ENCODE measurements at regions not wholly inside any gene's neighbourhood (a gene's known extent, or its start where the extent isn't known, plus 50 kb on each side); places are given as distances from the start of the nearest gene placed in this dataset.
"Not testable (repeated sequence)": the region's sequence is repeated elsewhere in the genome, so short reads cannot be mapped to it uniquely, and the experiment has no call there.

DNA sequence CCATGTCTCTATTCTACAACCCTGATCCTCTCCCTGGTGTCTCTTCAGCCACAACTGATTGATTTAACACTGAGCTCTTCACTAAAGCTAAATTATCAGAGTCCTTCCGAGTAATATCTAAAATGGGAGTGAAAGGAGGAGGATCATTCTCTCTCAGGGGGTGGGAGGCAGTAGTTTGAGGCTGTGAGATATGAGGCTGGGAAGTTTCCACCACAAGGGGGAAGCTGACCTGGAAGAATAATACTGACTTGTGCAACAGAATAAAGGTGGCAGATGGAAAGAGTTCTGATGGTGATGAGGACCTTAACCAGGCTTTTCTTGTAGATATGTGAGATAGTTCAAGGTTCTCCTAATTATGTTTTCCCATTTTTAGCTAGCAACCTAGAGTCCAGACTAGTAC is 241.6 kb upstream of the VKORC1L1 start:
- not testable (repeated sequence) for DNase-seq

DNA sequence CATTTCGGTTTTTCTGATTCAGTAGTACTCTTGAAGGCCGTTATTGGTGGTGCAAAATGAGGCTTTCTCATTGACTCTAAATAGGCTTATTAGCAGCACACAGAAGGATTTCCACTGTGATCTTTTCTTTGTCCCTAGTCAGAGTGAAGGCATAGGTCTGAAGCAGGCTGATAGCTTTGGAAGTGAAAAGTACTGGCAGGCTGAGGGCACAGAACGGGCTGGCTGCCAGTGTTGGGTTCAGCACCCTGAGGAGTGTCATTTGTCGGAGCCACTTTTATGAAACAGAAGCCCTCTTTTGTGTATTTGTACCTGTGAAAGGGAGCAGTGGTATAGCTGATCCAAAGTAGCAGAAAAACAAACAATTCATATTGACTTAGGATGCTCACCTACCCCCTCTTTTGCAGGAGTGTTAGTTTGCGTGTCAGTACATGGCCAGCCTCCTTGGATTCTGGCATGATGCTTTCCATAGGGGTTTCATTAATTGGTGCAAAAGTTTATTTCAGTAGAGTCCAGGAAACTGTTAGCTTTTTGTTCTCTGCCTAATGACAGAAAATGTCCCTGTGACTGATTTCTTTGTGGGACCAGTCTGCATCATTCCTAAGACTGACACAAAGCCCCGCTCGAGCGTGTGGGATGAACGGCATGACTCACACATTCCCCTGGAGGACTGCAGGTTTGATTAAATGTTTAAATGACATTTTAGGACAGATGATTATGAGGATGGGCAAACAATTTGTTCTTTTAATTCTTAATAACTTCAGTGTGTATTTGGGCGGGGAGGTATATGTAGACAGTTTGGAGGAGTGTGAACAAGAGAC is 239.1 kb upstream of the VKORC1L1 start:
- DNase-seq = not testable (repeated sequence)

DNA sequence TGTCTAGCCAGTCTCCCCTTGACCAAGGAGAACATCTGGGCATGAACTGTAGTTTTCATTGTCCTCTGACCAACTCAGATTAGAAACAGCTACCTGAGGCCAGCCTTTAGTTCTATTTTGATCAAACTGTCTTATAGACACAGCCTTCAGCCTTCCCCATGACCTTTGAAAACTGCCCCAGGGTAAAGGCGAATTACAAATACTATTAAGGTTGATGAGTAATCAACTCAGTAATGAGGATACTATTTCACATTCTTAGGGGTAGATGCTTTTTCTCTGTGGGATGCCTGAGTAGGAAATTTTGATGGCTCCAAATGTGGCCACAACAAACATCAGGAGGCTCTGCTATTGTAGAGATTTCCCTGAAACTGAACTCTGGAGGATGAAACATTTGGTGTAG is 234.0 kb upstream of the VKORC1L1 start:
- not testable (repeated sequence) for DNase-seq

DNA sequence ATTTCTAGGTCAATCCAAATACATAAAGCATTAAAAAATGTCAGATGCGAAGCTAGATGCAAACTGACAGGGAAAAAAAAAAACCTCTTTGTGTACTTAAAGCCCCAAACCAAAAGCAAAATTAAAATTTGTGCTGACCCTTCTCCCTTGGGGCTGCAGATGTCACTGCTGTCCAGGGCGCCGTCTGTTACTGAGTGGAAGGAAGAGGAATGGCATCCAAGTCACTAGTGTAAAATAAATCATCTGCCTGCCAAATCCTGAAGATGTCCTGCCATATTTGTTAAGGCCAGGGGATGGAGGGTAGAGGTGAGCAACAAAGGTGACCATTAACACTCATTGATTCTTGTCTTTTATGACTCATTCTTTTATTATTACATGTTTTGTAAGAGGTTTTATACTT is 233.2 kb upstream of the VKORC1L1 start:
- DNase-seq = not testable (repeated sequence)

DNA sequence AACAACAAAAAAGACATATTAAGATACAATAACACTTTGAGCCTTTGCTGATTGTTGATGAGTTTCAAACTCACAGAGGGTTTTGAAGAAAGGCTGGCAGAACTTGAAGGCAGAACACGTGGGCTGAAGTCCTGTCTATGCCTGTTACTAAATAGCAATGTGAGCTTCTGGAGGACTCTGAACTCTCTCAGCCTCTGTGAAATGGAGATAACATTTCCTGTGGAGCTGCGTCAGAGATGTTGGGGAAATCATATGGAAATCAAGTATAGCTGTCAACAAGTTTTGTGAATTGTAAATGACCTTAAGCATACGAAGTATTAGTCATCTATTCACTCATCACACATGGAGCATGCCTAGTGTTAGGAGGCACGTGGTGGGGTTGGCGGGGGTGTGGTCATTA is 229.4 kb upstream of the VKORC1L1 start:
- DNase-seq = not testable (repeated sequence)

DNA sequence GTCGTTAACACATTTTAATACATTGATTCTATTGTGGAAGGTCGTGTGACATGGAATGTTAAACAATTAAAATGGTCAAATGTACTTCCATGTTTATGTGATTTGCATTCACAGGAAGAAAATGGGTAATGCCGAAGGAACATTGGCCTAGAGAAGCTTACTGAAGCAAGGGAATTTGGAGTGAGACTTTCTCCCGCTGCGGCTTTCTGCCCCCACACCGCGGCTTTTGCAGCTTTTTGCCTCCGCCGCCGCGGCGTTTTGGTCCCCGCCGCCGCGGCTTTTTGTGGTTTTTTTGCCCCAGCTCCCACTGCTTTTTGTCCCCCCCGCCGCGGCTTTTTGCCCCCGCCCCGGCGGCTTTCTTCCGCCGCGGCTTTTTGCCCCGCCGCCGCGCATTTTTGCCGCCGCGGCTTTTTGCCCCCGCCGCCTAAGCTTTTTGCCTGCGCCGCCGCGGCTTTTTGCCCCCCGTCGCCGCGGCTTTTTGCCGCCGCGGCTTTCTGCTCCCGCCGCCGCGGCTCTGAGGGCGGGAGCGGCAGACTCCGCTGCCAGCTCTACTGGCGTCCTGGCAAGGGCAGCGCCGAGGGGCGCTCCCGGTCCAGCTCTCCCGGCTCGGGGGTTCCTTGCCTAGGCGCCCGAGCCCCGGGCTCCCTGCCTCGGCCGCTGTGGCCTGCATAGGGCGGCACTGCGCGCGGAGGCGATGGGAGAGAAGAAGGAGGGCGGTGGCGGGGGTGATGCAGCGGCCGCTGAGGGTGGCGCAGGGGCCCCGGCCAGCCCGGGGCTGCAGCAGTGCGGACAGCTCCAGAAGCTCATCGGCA is 225.5 kb upstream of the VKORC1L1 start:
- not testable (repeated sequence) for DNase-seq

DNA sequence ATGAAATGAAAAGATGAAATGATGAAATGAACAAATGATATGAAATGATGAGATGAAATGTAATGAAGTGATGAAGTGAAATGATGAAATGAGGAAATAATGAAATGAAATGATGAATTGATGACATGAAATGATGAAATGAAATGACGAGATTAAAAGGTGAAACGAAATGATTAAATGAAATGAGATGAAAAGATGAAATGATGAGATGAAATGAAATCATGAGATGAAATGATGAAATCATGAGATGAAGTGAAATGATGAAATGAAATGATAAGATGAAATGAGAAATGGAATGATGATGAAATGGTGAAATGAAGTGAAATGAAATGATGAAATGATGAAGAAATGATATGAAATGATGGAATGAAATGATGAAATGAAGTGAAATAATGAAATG is 221.7 kb upstream of the VKORC1L1 start:
- not testable (repeated sequence) for DNase-seq

DNA sequence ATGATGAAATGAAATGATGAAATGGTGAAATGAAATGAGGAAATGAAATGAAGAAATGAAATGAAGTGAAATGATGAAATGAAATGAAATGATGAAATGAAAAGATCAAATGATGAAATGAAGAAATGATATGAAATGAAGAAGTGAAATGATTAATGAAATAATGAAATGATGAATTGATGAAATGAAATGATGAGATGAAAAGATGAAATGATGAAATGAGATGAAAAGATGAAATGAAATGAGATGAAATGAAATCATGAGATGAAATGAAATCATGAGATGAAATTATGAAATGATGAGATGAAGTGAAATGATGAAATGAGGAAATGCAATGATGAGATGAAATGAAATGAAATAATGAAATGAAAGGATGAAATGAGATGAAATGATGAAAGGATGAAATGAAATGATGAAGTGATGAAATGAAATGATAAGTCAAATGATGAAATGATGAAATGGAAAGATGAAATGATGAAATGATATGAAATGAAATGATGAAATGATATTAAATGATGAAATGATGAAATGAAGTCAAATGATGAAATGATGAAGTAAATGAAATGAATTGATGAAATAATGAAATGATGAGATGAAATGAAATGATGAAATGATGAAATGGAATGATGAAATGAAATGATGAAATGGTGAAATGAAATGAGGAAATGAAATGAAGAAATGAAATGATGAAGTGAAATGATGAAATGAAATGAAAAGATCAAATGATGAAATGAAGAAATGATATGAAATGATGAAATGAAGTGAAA is 220.9 kb upstream of the VKORC1L1 start:
- not testable (repeated sequence) for DNase-seq

DNA sequence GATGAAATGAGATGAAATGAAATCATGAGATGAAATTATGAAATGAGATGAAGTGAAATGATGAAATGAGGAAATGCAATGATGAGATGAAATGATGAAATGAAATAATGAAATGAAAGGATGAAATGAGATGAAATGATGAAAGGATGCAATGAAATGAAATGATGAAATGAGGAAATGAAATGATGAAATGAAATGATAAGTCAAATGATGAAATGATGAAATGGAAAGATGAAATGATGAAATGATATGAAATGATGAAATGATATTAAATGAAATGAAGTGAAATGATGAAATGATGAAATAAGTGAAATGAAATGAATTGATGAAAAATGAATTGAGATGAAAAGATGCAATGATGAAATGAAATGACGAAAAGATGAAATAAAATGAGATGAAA is 220.2 kb upstream of the VKORC1L1 start:
- DNase-seq = not testable (repeated sequence)

DNA sequence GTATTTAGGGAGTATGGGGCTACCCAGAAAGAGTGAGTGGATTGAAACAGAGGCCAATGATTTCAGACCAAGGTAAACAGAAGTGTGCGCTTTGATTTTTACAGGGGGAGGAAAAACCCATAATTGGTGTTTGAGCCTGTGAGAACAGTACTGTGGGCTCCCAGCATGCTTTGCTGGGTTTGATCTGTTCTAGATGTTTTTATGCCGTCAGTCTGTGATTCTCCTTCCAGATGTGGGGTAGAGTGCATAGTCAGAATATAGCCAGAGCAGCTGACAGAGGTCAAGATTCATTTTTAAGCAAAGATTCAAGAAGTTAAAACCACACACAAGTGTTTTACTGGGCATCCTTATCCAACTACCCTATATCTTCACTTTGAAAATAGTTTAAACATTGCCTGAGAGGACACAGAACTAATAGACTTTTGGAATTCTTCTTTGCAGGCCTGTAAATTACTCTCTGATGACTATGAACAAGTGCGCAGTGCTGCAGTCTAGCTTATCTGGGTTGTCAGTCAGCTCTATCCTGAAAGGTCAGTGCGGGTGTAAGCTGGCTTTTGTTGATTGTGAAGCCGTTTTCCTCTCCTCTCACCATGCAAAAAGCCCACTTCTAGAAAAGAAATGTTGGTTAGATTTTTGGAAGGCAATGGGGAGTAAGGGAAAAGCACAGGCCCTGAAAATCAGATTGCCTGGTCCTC is 216.2 kb upstream of the VKORC1L1 start:
- not testable (repeated sequence) for DNase-seq

DNA sequence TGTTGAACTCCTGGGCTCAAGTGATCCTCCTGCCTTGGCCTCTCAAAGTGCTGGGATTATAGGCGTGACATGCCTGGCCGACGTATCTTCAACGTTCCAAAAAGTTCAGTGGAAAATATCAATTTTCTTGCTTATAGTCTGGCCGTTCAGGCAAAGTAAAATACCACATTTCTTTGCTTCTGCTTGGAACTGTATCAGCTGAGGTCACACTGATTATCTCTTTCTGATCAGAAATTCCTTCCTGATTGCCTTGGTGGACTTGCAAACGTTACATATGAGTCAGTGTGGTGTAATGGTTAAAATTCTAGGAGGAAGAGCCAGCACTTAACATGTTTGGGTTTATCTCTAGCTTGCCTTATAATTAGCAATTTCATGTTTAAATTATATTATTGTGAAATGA is 189.5 kb upstream of the VKORC1L1 start:
- not testable (repeated sequence) for DNase-seq

DNA sequence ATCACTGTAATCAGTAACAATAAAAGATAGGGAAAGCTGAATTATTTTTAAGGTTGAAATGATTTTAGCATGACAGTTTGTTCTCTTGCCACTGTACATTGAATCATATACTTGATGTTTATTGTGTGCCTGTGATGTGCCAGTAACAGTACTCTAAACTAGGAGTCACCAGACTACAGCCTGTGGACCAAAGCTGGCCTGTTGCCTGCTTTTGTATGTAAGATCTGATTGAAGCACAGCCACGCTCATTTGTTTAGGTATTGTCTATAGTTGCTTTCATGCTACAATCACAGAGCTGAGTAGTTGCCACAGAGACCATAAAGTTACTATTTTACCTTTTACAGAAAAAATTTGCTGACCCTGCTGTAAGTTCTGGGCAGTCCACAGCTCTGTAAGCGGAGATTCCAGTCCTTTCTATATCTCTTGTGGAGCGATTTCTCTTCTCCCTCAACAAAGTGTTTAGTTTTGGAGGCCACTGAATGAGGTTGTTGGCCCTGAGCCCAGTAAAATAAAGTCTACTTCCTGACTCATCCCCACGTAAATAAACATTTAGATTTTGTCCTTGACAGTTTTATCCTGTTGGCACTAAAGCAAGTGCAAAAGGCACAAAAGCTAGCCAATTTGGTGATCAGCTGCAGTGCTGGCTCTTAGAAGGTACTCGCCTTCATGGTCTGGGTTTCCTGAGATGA is 173.7 kb upstream of the VKORC1L1 start:
- peak; percentile 52 for DNase-seq

DNA sequence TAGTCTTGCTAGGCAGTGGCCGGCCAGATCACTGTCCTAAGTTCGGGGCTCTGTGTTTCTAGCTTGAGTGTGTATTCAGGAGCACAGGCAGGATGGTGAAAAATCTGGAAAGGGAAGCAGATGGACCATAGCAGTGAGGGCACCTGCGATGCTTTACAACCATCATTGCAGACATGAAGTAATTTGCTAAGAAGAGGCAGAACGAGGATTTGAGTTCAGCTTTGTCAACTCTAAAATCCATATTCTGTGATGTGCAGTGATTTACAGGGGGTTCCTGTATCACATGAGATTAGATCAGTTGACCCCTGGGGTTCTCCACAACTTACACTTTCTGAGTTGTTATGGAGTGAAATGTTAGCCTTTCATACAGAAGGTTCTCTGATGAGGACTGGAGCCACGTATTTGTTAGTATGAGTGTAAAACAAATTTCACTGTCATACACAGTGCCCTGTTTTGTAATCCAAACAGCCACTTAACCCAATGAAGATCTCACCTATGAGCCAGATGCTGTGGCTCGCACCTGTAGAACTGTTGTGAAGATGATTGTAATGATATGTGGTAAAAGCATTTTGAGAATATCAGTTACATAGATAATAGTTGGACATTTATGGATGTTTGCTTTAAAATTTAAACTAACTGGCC is 173.0 kb upstream of the VKORC1L1 start:
- DNase-seq = peak; percentile 57

DNA sequence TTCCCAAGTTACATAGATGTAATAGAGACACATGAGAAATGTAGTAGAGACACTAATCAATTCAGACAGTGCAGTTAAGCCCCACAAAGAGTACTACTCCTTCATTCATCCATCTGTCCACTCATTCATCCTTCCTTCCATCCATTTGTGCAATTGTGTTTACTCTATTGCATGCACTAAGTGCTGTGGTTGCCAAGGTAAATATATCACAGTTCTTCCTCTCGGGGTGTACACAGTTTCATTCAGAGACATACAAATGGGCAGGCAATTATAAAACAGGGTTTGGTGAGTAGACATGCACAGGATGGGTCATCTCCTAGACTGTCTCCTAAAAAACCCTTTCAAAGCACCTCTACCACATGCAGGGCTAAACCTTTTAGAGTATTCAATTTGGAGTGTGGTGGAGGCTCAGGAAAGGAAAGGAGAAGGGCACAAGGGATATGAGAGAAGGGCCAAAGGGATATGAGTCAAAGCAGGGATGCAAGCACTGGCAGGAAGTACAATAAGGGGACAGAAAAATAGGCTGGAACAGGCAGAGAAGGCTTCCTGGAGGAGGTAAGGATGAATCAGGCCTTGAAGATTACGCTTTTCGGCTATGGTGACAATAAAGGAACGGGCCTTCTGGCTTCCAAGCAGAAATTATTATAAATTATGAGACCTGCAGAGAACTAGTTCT is 153.6 kb upstream of the VKORC1L1 start:
- peak; percentile 41 for DNase-seq

DNA sequence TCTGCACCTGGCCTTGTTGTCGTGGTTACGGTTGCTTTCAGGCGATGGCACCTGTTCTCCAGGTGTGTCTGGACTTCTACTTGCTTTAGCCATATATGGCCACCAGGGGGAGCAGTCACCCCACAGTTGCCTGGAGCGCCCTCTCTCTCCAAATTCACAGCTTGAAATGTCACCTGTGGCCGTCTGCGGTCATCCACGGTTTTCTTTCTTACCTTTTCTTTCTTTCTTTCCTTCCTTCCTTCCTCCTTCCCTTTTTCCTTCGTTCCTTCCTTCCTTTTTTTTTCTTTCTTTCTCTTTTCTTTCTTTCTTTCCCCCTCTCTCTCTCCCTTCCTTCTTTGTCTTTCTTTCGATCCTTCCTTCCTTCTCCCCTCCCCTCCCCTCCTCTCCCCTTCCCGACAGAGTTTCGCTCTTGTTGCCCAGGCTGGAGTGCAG is 150.5 kb upstream of the VKORC1L1 start:
- peak; percentile 60 for DNase-seq

DNA sequence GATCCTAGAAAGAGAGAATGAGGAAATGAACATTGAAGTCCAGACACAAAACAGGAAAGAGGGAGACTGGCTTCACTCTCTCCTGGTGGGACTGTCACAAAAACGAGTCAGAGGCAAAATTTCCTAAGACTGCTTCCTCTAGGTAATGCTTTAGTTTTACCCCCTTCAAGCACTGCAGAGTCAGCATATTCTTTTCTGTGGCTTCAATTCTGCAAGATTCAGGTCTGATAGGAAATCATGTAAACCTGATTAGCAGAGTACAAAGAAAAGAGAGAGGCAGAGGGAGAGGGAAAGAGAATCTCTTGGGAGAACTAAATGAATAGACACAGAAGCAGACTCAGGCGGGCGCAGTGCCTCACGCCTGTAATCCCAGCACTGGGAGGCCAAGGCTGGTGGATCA is 145.7 kb upstream of the VKORC1L1 start:
- DNase-seq = not testable (repeated sequence)

DNA sequence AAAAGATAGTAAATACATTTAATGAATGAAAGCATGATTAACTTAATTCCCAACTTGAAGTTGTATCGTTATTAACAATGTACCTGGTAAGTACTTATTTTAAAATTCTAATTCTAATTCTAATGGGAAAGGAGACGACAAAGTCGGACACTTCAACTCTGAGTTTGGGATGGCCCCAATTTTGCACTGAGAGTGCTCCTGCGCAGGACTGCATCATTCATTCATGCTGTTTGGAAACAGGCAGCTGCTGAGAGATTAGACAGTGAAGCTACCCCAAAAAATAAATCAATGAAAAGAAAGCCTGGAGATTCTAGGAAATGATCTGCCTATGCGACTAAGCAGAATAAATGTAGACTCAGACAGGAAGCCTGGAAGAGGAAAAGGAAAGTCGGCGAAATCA is 141.7 kb upstream of the VKORC1L1 start:
- DNase-seq = no peak

DNA sequence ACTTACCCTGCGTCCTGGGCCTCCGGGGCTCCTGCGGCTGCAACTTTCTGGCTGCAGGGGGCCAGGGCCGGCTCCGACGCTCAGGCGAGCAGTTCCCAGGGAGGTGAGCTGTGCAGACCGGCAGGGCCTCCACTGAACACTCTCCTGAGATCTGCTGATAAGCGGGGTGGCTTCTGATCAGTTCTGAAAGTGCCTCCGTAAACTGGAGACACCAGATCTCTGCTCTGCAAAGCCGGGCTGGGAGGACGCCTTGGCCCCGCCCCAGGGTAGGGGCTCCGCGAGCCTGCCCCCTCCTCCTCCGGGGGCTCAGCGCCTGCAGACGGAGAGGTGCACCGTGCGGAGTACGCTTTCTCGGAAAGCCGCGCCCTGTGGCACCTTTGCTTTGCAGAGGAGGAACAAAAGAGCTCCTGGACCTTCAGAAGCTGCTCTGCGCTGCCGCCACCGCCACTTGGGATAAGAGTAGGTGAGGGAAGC is 141.3 kb upstream of the VKORC1L1 start:
- DNase-seq = peak; percentile 70

DNA sequence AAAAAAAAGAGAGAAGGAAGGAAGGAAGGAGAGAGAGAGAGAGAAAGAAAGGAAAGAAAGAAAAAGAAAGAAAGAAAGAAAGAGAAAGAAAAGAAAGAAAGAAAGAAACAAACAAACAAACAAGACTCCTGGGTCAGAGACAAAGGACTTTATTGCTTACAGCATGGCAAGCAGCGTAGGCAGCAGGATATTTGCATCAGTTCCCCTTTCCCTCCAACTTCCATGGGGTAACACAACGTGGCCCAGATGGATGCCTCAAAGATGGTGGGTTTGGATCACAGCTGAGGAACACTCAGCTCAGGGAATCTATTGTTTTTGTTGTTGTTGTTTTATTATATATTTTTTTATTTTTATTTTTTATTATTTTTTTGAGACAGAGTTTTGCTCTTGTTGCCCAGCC is 128.5 kb upstream of the VKORC1L1 start:
- no peak for DNase-seq

DNA sequence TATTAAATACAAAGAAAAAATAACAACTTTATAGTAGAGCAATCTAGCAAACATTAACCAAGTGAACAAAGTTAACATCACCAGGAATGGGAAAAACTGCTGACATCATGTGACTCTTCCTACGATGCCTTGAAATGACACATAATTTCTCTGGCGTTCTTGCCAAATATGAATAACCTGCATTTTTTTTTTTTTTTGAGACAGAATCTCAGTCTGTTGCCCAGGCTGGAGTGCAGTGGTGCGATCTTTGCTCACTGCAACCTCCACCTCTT is 126.5 kb upstream of the VKORC1L1 start:
- peak; percentile 67 for DNase-seq

DNA sequence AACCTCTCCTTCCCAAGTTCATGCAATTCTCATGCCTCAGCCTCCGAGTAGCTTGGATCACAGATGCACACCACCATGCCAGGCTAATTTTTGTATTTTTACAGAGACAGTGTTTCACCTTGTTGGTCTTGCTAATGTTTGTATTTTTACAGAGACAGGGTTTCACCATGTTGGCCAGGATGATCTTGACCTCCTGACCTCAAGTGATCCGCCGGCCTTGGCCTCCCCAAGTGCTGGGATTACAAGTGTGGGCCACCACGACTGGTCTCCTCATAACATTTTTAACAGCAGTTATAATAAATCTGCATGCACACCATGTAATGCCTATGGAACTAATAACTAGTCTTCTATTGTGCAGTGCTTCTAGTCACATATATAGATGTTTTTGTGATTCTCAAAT is 123.8 kb upstream of the VKORC1L1 start:
- DNase-seq = no peak
